Breast epithelium (tissue), 4 donors: ENCODE measurements at regions not wholly inside any gene's neighbourhood (a gene's known extent, or its start where the extent isn't known, plus 50 kb on each side); places are given as distances from the start of the nearest gene placed in this dataset.

Experiments used
- DNase-seq, 2 donors: peaks; one replicate each; pipeline ENCODE4 v3.0.0-alpha.2; 2019; ENCODE audit warnings: low spot score in 2 of 2
- H3K27ac ChIP-seq, 2 donors: fragments of 200-600 bp; sonication (generic) in 1 of 2; one replicate each; pipeline ENCODE4 v1.5.1; 2016 to 2019; ENCODE audit warnings: mild to moderate bottlenecking in 1 of 2
- H3K27me3 ChIP-seq, 2 donors: fragments of 200-600 bp; sonication (generic) in 1 of 2; one replicate each; pipeline versions ENCODE4 v1.5.1 to v1.6.0; 2017 to 2019; ENCODE audit warnings: control low read depth in 1 of 2, mild to moderate bottlenecking in 1 of 2
- H3K36me3 ChIP-seq: fragments of 200-600 bp; one replicate; pipeline ENCODE4 v1.5.1; 2019
- H3K4me1 ChIP-seq, 2 donors: fragments of 200-600 bp; sonication (generic); one replicate each; pipeline ENCODE4 v1.5.1; 2016 to 2019; ENCODE audit warnings: control low read depth in 1 of 2
- H3K4me3 ChIP-seq, 3 donors: fragments of 200-600 bp; sonication (generic); 1 replicate in 2 of 3; 2 replicates in 1 of 3; pipeline ENCODE4 v1.5.1; 2016 to 2019; ENCODE audit warnings: mild to moderate bottlenecking in 3 of 3, moderate library complexity in 2 of 3
- H3K9me3 ChIP-seq, 2 donors: fragments of 200-600 bp; sonication (generic) in 1 of 2; one replicate each; pipeline ENCODE4 v1.5.1; 2016 to 2019; ENCODE audit warnings: control low read depth in 1 of 2
- CTCF ChIP-seq, 3 donors: fragments of 450-650 bp; IDR thresholded peaks; one replicate each; pipeline ENCODE4 v1.5.1; 2016 to 2017; ENCODE audit warnings: antibody characterized with exemption in 3 of 3, mild to moderate bottlenecking in 3 of 3, moderate library complexity in 3 of 3
- POLR2A ChIP-seq: fragments of 450-650 bp; IDR thresholded peaks from one replicate; pipeline ENCODE4 v1.6.1; 2016; ENCODE audit warnings: antibody characterized with exemption, mild to moderate bottlenecking, moderate library complexity
- POLR2AphosphoS5 ChIP-seq, 3 donors: sonication (generic); formaldehyde crosslinking; IDR thresholded peaks; one replicate each; pipeline ENCODE4 v1.6.1; 2017; ENCODE audit warnings: antibody characterized with exemption in 3 of 3
- intact Hi-C: fragments of 100-400 bp; cut with DNase I; formaldehyde crosslinking; loops from one replicate; pipeline ENCODE4 v1.15.1; 2023; ENCODE audit warnings: low total_unique reads

GRCh38 chr22:48714231-48714630 lies 1113.4 kb downstream of the BRD1 start:
- TF ChIP-seq POLR2AphosphoS5 (IDR thresholded peaks at IDR 0.05) (no peak), CTCF (IDR thresholded peaks at IDR 0.05) (no peak), POLR2A (no peak)
- Histone ChIP-seq H3K4me1 (no peaks in the 10 kb centered on the region), H3K36me3 (no peaks in the 10 kb centered on the region), H3K4me3 (no peak overlapping the region), H3K27ac (no peak overlapping the region), H3K9me3 (no peaks in the 10 kb centered on the region), H3K27me3 (peaks cover 0 to 5% of the 10 kb centered on the region in 2 donors)
- intact Hi-C loops, result no loop called here
- DNase-seq, result no peak

GRCh38 chr22:48713272-48714205 lies 1114.1 kb downstream of the BRD1 start:
- no peak overlapping the region for H3K4me3 ChIP-seq
- H3K9me3 ChIP-seq, result no peaks in the 10 kb centered on the region
- TF ChIP-seq POLR2AphosphoS5 (IDR thresholded peaks at IDR 0.05), result no peak
- TF ChIP-seq CTCF (IDR thresholded peaks at IDR 0.05), result no peak
- TF ChIP-seq POLR2A, result no peak
- H3K27ac ChIP-seq, result no peak overlapping the region
- H3K27me3 ChIP-seq, result peaks cover 0 to 2% of the 10 kb centered on the region in 2 donors
- DNase-seq, result no peak
- no peaks in the 10 kb centered on the region for H3K36me3 ChIP-seq
- intact Hi-C loops, result no loop called here
- no peaks in the 10 kb centered on the region for H3K4me1 ChIP-seq

- TF ChIP-seq POLR2AphosphoS5 (IDR thresholded peaks at IDR 0.05) (no peak), CTCF (IDR thresholded peaks at IDR 0.05) (no peak), POLR2A (no peak)
- H3K9me3 ChIP-seq, result no peaks in the 10 kb centered on the region
These were observed 1115.0 kb downstream of the BRD1 start for GRCh38 chr22:48712558-48713271.

GRCh38 chr22:48711669-48712068 lies 1116.0 kb downstream of the BRD1 start:
- no peaks in the 10 kb centered on the region for H3K36me3 ChIP-seq
- H3K4me3 ChIP-seq, result no peak overlapping the region
- no peak for DNase-seq
- no peaks in the 10 kb centered on the region for H3K9me3 ChIP-seq
- intact Hi-C loops, result no loop called here
- TF ChIP-seq POLR2AphosphoS5 (IDR thresholded peaks at IDR 0.05), result no peak
- no peak for TF ChIP-seq POLR2A
- no peak for TF ChIP-seq CTCF (IDR thresholded peaks at IDR 0.05)
- H3K27me3 ChIP-seq, result no peaks in the 10 kb centered on the region
- no peaks in the 10 kb centered on the region for H3K4me1 ChIP-seq
- H3K27ac ChIP-seq, result no peak overlapping the region

More at GRCh38 chr22:48712558-48713271, 1115.0 kb downstream of the BRD1 start:
- Histone ChIP-seq H3K27ac (no peak overlapping the region), H3K4me1 (no peaks in the 10 kb centered on the region), H3K27me3 (no peaks in the 10 kb centered on the region), H3K36me3 (no peaks in the 10 kb centered on the region), H3K4me3 (no peak overlapping the region)
- intact Hi-C loops, result no loop called here
- no peak for DNase-seq

GRCh38 chr22:48711031-48711431 lies 1116.6 kb downstream of the BRD1 start:
- no peaks in the 10 kb centered on the region for H3K27me3 ChIP-seq
- TF ChIP-seq POLR2AphosphoS5 (IDR thresholded peaks at IDR 0.05) (no peak), POLR2A (no peak)
- no peak overlapping the region for H3K27ac ChIP-seq
- DNase-seq, result no peak
- no peaks in the 10 kb centered on the region for H3K9me3 ChIP-seq
- H3K4me3 ChIP-seq, result no peak overlapping the region
- no peaks in the 10 kb centered on the region for H3K4me1 ChIP-seq
- no peaks in the 10 kb centered on the region for H3K36me3 ChIP-seq
- intact Hi-C loops, result no loop called here
